ENCODE measurements at regions not wholly inside any gene's neighbourhood (a gene's known extent, or its start where the extent isn't known, plus 50 kb on each side); places are given as distances from the start of the nearest gene placed in this dataset.

DNA sequence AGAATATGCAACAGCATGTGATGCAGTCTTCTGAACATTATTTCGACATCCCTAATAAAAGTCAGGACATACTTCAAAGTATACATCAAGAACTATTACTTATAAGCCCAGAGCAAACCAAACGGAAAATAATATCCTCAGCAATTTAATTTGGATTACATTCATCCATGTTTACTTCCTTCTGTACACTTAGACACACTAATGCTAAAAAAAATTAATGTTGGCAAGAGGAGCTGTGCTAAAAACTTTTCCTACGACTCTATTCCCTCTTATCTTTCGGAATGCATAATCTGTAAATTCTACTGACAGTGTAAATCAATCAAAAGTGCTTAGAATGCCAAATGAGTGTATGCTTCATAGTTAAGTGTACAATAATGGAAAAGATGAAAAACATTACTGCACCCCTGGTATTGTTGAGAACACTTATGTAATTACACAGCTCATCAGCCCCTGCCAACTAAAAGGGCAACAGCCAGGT is 301.2 kb upstream of the HSF2 start:
- Mint-ChIP-seq H3K4me3 (ENCODE audit: unreplicated experiment) (no peak overlapping the region), H3K36me3 (ENCODE audit: low read depth) (no peaks in the 10 kb centered on the region), H3K9me3 (ENCODE audit: low read depth) (peaks cover 4% of the 10 kb centered on the region), H3K27me3 (ENCODE audit: low read depth) (peaks cover 20% of the 10 kb centered on the region), H3K4me1 (ENCODE audit: low read depth) (no peaks in the 10 kb centered on the region), H3K27ac (ENCODE audit: unreplicated experiment) (no peak overlapping the region)
- TF ChIP-seq, protein P1, sequence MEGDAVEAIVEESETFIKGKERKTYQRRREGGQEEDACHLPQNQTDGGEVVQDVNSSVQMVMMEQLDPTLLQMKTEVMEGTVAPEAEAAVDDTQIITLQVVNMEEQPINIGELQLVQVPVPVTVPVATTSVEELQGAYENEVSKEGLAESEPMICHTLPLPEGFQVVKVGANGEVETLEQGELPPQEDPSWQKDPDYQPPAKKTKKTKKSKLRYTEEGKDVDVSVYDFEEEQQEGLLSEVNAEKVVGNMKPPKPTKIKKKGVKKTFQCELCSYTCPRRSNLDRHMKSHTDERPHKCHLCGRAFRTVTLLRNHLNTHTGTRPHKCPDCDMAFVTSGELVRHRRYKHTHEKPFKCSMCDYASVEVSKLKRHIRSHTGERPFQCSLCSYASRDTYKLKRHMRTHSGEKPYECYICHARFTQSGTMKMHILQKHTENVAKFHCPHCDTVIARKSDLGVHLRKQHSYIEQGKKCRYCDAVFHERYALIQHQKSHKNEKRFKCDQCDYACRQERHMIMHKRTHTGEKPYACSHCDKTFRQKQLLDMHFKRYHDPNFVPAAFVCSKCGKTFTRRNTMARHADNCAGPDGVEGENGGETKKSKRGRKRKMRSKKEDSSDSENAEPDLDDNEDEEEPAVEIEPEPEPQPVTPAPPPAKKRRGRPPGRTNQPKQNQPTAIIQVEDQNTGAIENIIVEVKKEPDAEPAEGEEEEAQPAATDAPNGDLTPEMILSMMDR (IDR thresholded peaks at IDR 0.05) = no peak
- no peak for DNase-seq (ENCODE audit: low spot score)

DNA sequence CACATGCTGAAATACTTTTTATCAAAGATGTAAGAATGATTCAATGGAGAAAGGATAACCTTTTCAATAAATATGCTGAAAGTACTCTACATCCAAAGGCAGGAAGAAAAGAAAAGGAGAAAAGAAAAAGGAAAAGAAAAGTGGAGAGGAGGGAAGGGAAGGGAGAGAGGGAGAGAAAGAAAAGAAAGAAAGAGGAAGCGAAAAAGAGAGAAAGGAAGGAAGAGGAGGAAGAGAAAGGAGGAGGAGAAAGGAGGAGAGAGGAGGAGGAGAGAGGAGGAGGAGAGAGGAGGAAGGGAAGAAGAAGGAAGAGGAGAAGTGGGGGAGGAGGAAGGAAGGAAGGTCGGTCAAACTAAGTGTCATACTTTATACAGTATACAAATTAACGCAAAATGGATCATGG is 297.4 kb upstream of the HSF2 start:
- Mint-ChIP-seq H3K9me3 (ENCODE audit: low read depth) (peaks cover 4% of the 10 kb centered on the region), H3K27me3 (ENCODE audit: low read depth) (peaks cover 28% of the 10 kb centered on the region), H3K4me3 (ENCODE audit: unreplicated experiment) (no peak overlapping the region), H3K4me1 (ENCODE audit: low read depth) (no peaks in the 10 kb centered on the region), H3K36me3 (ENCODE audit: low read depth) (no peaks in the 10 kb centered on the region), H3K27ac (ENCODE audit: unreplicated experiment) (no peak overlapping the region)
- no peak for DNase-seq (ENCODE audit: low spot score)
- TF ChIP-seq, protein P1 (IDR thresholded peaks at IDR 0.05) = no peak

DNA sequence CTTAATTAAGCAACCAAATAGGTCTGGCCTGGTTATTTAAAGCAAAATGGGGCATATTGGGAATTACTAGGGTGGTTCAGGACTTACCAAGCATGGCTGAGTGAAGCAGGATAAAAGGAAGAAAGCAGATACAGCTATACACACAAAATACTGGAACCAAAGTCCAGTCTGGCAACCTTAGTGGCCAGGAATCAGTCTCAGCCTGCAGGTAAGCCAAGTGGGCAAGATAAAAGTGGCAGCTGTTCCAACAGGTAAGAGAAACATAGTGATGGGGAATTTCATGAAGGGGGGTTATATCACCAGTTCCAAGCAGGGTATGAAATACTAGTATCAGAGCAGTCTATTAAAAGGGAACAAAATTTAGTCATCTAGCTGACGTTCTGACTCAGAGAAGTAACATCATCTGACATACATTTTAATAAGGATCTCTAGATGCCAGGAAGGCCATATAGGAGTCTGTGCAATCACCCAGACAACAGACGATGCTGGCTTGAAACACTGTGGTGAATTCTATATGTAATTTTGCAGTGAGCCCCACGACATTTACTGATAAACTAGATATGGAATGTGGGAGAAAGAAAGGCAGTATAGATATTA is 292.1 kb upstream of the HSF2 start:
- Mint-ChIP-seq H3K36me3 (ENCODE audit: low read depth) (no peaks in the 10 kb centered on the region), H3K27me3 (ENCODE audit: low read depth) (peaks cover 45% of the 10 kb centered on the region), H3K27ac (ENCODE audit: unreplicated experiment) (no peak overlapping the region), H3K4me1 (ENCODE audit: low read depth) (no peaks in the 10 kb centered on the region), H3K9me3 (ENCODE audit: low read depth) (no peaks in the 10 kb centered on the region), H3K4me3 (ENCODE audit: unreplicated experiment) (no peak overlapping the region)
- no peak for DNase-seq (ENCODE audit: low spot score)
- TF ChIP-seq, protein P1 (IDR thresholded peaks at IDR 0.05) = no peak

DNA sequence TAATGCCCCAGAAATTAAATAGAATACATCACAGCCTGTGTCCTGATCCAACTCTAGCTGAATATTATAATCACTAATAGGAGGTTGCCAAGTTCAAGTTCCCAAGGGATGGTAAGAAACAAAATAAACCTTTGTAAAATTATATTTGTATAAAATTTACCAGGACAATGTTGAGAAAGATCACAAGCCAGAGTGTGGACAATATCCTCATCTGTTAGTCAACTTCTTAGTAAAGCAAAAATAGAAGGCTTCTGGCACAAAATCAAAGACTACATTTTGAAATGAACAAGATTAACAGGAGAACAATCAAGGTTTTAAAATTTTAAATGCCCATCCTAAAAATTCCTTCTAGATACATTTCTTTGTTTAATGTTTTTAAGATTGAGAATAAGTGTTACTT is 290.4 kb upstream of the HSF2 start:
- Mint-ChIP-seq H3K36me3 (ENCODE audit: low read depth) (no peaks in the 10 kb centered on the region), H3K4me3 (ENCODE audit: unreplicated experiment) (no peak overlapping the region), H3K27ac (ENCODE audit: unreplicated experiment) (no peak overlapping the region), H3K27me3 (ENCODE audit: low read depth) (peaks cover 40% of the 10 kb centered on the region), H3K4me1 (ENCODE audit: low read depth) (no peaks in the 10 kb centered on the region), H3K9me3 (ENCODE audit: low read depth) (no peaks in the 10 kb centered on the region)
- TF ChIP-seq, protein P1 (IDR thresholded peaks at IDR 0.05) = no peak
- DNase-seq (ENCODE audit: low spot score) = no peak

DNA sequence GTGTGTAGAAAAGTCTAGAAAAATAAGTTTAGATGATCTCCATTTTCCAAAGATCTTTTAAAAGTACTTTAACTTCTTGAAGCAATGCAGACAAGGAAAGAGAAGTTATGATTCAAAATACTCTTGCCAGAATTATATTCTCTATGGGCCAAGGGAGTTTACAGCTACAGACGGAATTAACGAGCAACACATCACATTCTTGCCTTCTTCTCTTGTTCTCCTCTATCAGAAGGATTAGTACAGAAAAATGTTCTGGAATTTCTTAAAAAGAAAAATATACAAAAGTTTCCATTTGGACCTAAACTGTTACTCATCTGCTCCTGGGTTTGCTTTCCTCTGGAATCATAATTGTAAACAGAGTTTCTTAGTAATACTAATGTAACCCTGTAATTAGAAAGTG is 284.7 kb upstream of the HSF2 start:
- peaks cover 33% of the 10 kb centered on the region for H3K27me3 Mint-ChIP-seq (ENCODE audit: low read depth)
- no peaks in the 10 kb centered on the region for H3K36me3 Mint-ChIP-seq (ENCODE audit: low read depth)
- H3K4me3 Mint-ChIP-seq (ENCODE audit: unreplicated experiment) = no peak overlapping the region
- no peak overlapping the region for H3K27ac Mint-ChIP-seq (ENCODE audit: unreplicated experiment)
- no peak for DNase-seq (ENCODE audit: low spot score)
- no peaks in the 10 kb centered on the region for H3K4me1 Mint-ChIP-seq (ENCODE audit: low read depth)
- H3K9me3 Mint-ChIP-seq (ENCODE audit: low read depth) = no peaks in the 10 kb centered on the region
- TF ChIP-seq, protein P1 (IDR thresholded peaks at IDR 0.05) = no peak

Data from chondrocyte (in vitro differentiated cells).